Transverse colon (tissue), 3 donors: ENCODE measurements at regions not wholly inside any gene's neighbourhood (a gene's known extent, or its start where the extent isn't known, plus 50 kb on each side); places are given as distances from the start of the nearest gene placed in this dataset.

Experiments used
- CTCF ChIP-seq, 5 experiments: fragments of 200-600 bp in 3 of 5; fragments of 450-650 bp in 2 of 5; sonication (generic) in 3 of 5; IDR thresholded peaks; 1 replicate in 2 of 5; 2 replicates in 3 of 5; pipeline ENCODE4 v1.5.1; 2016 to 2017; ENCODE audit warnings: antibody characterized with exemption in 5 of 5, inconsistent platforms in 3 of 5, mild to moderate bottlenecking in 2 of 5, moderate library complexity in 1 of 5
- EP300 ChIP-seq: sonication (generic); formaldehyde crosslinking; IDR thresholded peaks from one replicate; pipeline ENCODE4 v1.6.1; 2017; ENCODE audit warnings: antibody characterized with exemption, low read depth
- POLR2A ChIP-seq: fragments of 450-650 bp; IDR thresholded peaks from one replicate; pipeline ENCODE4 v1.6.1; 2016; ENCODE audit warnings: antibody characterized with exemption, mild to moderate bottlenecking, moderate library complexity

GRCh38 chr11:28529540-28530410, 421.6 kb downstream of the METTL15 start:
- TF ChIP-seq CTCF (IDR thresholded peaks at IDR 0.05) = peak; percentile 20 to 44 (median 39)
- no peak for TF ChIP-seq EP300
- TF ChIP-seq POLR2A = no peak
